ENCODE measurements at regions not wholly inside any gene's neighbourhood (a gene's known extent, or its start where the extent isn't known, plus 50 kb on each side); places are given as distances from the start of the nearest gene placed in this dataset.

- TF ChIP-seq ZBTB11 (CRISPR knock-in tag; IDR thresholded peaks at IDR 0.05), result no peak
- no peak for TF ChIP-seq ZNF444 (CRISPR knock-in tag; IDR thresholded peaks at IDR 0.05)
- no peak for TF ChIP-seq ZBTB40 (IDR thresholded peaks at IDR 0.05)
- TF ChIP-seq ZBTB40 (CRISPR knock-in tag; IDR thresholded peaks at IDR 0.05), result no peak
- TF ChIP-seq THAP12 (CRISPR knock-in tag; IDR thresholded peaks at IDR 0.05), result no peak
- TF ChIP-seq NFE2L1 (tag; IDR thresholded peaks at IDR 0.05; ENCODE audit: borderline replicate concordance, low read depth), result no peak
- TF ChIP-seq ZC3H8 (IDR thresholded peaks at IDR 0.05), result no peak
- TF ChIP-seq FIP1L1 (IDR thresholded peaks at IDR 0.05; ENCODE audit: low read depth, low read length, poor library complexity, severe bottlenecking), result no peak
- no peak for TF ChIP-seq TCF15 (CRISPR knock-in tag; IDR thresholded peaks at IDR 0.05)
Observed at GRCh38 chr6:149157126-149157525, 160.4 kb upstream of the TAB2 start (continued).
